ENCODE measurements at regions not wholly inside any gene's neighbourhood (a gene's known extent, or its start where the extent isn't known, plus 50 kb on each side); places are given as distances from the start of the nearest gene placed in this dataset.

DNA sequence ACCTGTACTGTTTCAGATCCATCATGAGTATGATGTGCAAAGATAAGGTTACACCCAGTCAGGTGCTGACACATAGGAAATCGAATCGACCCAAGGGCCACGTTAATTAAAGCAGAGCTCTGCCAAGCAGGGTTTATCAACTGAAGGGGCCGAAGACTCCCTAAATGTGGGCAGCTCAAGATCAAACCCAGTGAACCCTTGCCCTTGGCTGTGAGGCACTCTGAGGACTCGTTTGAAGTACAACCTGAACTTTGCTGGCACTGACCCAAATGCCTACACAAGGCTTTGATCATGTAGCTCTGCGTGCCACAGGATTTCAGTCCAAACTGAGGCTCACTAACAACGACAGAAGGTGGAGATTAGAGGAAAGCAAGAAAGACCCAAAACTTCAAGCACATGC lies 352.1 kb downstream of the MTX2 start:
- DNase-seq = no peak
- H3K4me3 ChIP-seq (ENCODE audit: control insufficient read depth in 1 of 7, extremely low read depth in 1 of 7, insufficient read depth in 4 of 7, low read depth in 2 of 7, low read length in 6 of 7) = no peak overlapping the region
- no peaks in the 10 kb centered on the region for H3K9me3 ChIP-seq (ENCODE audit: control extremely low read depth in 1 of 5, control insufficient read depth in 4 of 5, insufficient read depth in 2 of 5, low read depth in 1 of 5, low read length in 4 of 5)
- ChIA-PET POLR2A (no interaction called here), CTCF (interaction anchor here (1.1 kb wide), 1 partner anchor 478 kb away, joined by 3 read pairs; no protein-coding TSS in a partner anchor)
- WGBS (ENCODE audit: insufficient coverage) = 97% methylated on average over 7 of the region's 7 CpGs
- H3K4me1 ChIP-seq (ENCODE audit: control extremely low read depth in 1 of 4, control insufficient read depth in 4 of 4, insufficient read depth in 4 of 4, low read length in 3 of 4) = no peaks in the 10 kb centered on the region
- H3K27me3 ChIP-seq (replicated peaks in 2 of 5; ENCODE audit: control insufficient read depth in 4 of 5, insufficient read depth in 5 of 5, low read length in 4 of 5) = peaks cover 0 to 25% (median 2%) of the 10 kb centered on the region in 5 experiments
- H3K27ac ChIP-seq (ENCODE audit: insufficient read depth in 1 of 2, low read depth in 1 of 2, low read length in 2 of 2, poor library complexity in 1 of 2, severe bottlenecking in 2 of 2) = no peak overlapping the region
- no peaks in the 10 kb centered on the region for H3K36me3 ChIP-seq (ENCODE audit: control insufficient read depth in 4 of 4, insufficient read depth in 4 of 4, low read length in 3 of 4)

DNA sequence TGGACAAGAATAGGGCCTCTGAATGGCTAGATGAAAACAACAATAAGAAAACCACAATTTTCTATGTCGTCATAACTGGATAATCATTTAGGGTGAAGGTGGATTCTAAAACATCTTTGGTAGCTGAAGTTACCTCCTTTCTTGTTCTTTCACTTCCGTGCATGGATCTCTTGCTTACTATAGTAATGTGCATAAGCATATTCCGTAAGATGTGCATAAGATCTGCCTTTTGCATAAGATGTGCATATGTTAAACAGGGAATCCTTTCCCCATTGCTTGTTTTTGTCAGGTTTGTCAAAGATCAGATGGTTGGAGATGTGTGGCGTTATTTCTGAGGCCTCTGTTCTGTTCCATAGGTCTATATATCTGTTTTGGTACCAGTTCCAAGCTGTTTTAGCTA lies 353.6 kb downstream of the MTX2 start:
- H3K9me3 ChIP-seq (ENCODE audit: control extremely low read depth in 1 of 5, control insufficient read depth in 4 of 5, insufficient read depth in 2 of 5, low read depth in 1 of 5, low read length in 4 of 5) = no peaks in the 10 kb centered on the region
- no peaks in the 10 kb centered on the region for H3K4me1 ChIP-seq (ENCODE audit: control extremely low read depth in 1 of 4, control insufficient read depth in 4 of 4, insufficient read depth in 4 of 4, low read length in 3 of 4)
- no peaks in the 10 kb centered on the region for H3K36me3 ChIP-seq (ENCODE audit: control insufficient read depth in 4 of 4, insufficient read depth in 4 of 4, low read length in 3 of 4)
- 96% methylated on average over 4 of the region's 4 CpGs for WGBS (ENCODE audit: insufficient coverage)
- no peak for DNase-seq
- H3K27me3 ChIP-seq (replicated peaks in 2 of 5; ENCODE audit: control insufficient read depth in 4 of 5, insufficient read depth in 5 of 5, low read length in 4 of 5) = peaks cover 2 to 36% (median 10%) of the 10 kb centered on the region in 5 experiments
- no peak overlapping the region for H3K27ac ChIP-seq (ENCODE audit: insufficient read depth in 1 of 2, low read depth in 1 of 2, low read length in 2 of 2, poor library complexity in 1 of 2, severe bottlenecking in 2 of 2)
- CTCF ChIA-PET = interaction anchor here (1.4 kb wide), 1 partner anchor 12 kb away, joined by 5 read pairs; no protein-coding TSS in a partner anchor
- POLR2A ChIA-PET = no interaction called here
- H3K4me3 ChIP-seq (ENCODE audit: control insufficient read depth in 1 of 7, extremely low read depth in 1 of 7, insufficient read depth in 4 of 7, low read depth in 2 of 7, low read length in 6 of 7) = no peak overlapping the region

DNA sequence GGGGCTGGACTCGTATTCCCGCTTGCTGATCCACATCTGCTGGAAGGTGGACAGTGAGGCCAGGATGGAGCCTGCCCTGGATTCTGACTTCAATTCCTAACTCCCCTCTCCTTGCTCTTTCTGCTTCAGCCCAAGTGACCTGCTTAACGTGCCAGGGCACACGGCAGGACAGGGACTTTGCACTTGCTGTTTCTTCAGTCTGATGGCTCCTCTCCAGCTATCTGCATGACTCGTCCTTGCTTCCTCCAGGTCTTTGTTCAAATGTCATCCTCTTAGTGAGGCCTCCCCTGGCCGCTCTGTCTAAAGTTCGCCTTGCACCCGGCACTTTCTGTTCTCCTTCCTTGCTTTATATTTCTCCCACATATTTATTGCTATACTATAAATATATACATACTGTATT lies 357.6 kb downstream of the MTX2 start:
- DNase-seq = no peak
- H3K36me3 ChIP-seq (ENCODE audit: control insufficient read depth in 4 of 4, insufficient read depth in 4 of 4, low read length in 3 of 4) = no peaks in the 10 kb centered on the region
- ChIA-PET POLR2A (no interaction called here), CTCF (no interaction called here)
- peaks cover 8 to 55% (median 25%) of the 10 kb centered on the region in 5 experiments for H3K27me3 ChIP-seq (replicated peaks in 2 of 5; ENCODE audit: control insufficient read depth in 4 of 5, insufficient read depth in 5 of 5, low read length in 4 of 5)
- no peaks in the 10 kb centered on the region for H3K4me1 ChIP-seq (ENCODE audit: control extremely low read depth in 1 of 4, control insufficient read depth in 4 of 4, insufficient read depth in 4 of 4, low read length in 3 of 4)
- H3K27ac ChIP-seq (ENCODE audit: insufficient read depth in 1 of 2, low read depth in 1 of 2, low read length in 2 of 2, poor library complexity in 1 of 2, severe bottlenecking in 2 of 2) = no peak overlapping the region
- no peaks in the 10 kb centered on the region for H3K9me3 ChIP-seq (ENCODE audit: control extremely low read depth in 1 of 5, control insufficient read depth in 4 of 5, insufficient read depth in 2 of 5, low read depth in 1 of 5, low read length in 4 of 5)
- WGBS (ENCODE audit: insufficient coverage) = 100% methylated on average over 5 of the region's 8 CpGs
- no peak overlapping the region for H3K4me3 ChIP-seq (ENCODE audit: control insufficient read depth in 1 of 7, extremely low read depth in 1 of 7, insufficient read depth in 4 of 7, low read depth in 2 of 7, low read length in 6 of 7)

DNA sequence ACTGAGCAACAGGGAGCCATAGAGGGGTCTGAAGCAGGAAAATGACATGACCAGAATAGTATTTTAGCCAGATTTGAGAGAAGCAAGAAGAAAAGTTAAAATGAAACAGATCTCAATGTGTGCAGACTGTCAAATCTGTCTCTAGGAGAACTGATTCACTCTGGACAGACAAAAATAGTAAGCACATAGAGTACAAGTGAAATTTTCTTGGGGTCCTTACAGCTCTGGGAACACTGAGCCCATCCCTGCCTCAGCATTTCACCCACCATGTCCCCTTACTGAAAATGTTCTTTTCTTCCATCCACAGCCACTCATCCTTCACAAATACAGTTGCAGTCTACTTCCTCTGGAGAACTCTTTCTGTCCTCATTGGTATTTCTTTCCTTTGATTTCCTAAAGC lies 359.2 kb downstream of the MTX2 start:
- Histone ChIP-seq H3K27me3 (replicated peaks in 2 of 5; ENCODE audit: control insufficient read depth in 4 of 5, insufficient read depth in 5 of 5, low read length in 4 of 5) (peaks cover 11 to 67% (median 30%) of the 10 kb centered on the region in 5 experiments), H3K4me3 (ENCODE audit: control insufficient read depth in 1 of 7, extremely low read depth in 1 of 7, insufficient read depth in 4 of 7, low read depth in 2 of 7, low read length in 6 of 7) (no peak overlapping the region), H3K36me3 (ENCODE audit: control insufficient read depth in 4 of 4, insufficient read depth in 4 of 4, low read length in 3 of 4) (no peaks in the 10 kb centered on the region), H3K9me3 (ENCODE audit: control extremely low read depth in 1 of 5, control insufficient read depth in 4 of 5, insufficient read depth in 2 of 5, low read depth in 1 of 5, low read length in 4 of 5) (no peaks in the 10 kb centered on the region), H3K4me1 (ENCODE audit: control extremely low read depth in 1 of 4, control insufficient read depth in 4 of 4, insufficient read depth in 4 of 4, low read length in 3 of 4) (no peaks in the 10 kb centered on the region), H3K27ac (ENCODE audit: insufficient read depth in 1 of 2, low read depth in 1 of 2, low read length in 2 of 2, poor library complexity in 1 of 2, severe bottlenecking in 2 of 2) (no peak overlapping the region)
- no peak for DNase-seq
- ChIA-PET POLR2A (no interaction called here), CTCF (interaction anchor here (1.1 to 1.7 kb wide), 3 partner anchors 9 to 74 kb away, joined by 3 to 4 read pairs (median 3); no protein-coding TSS in a partner anchor)

DNA sequence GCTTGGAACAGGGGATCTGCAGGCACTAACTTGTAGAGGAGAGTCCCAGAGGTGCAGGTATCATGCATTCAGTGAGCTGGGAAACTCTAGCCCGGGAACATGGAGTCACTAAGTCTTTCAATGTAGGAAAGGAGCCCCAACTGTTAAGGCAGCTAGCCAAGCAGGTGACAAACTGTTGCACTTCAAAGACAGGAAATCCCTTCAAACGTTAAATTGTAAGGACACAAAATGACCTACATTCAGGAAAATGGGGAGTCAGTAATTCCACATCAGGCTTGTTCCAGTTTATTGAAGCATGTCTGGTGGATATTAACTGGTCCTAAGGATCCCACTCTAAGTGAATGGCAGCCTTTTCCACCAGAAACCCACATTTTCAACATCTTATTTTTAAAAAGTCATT lies 364.5 kb downstream of the MTX2 start:
- Histone ChIP-seq H3K27me3 (replicated peaks in 2 of 5; ENCODE audit: control insufficient read depth in 4 of 5, insufficient read depth in 5 of 5, low read length in 4 of 5) (peaks cover 17 to 87% (median 42%) of the 10 kb centered on the region in 5 experiments), H3K36me3 (ENCODE audit: control insufficient read depth in 4 of 4, insufficient read depth in 4 of 4, low read length in 3 of 4) (no peaks in the 10 kb centered on the region), H3K4me3 (ENCODE audit: control insufficient read depth in 1 of 7, extremely low read depth in 1 of 7, insufficient read depth in 4 of 7, low read depth in 2 of 7, low read length in 6 of 7) (no peak overlapping the region), H3K27ac (ENCODE audit: insufficient read depth in 1 of 2, low read depth in 1 of 2, low read length in 2 of 2, poor library complexity in 1 of 2, severe bottlenecking in 2 of 2) (no peak overlapping the region), H3K9me3 (ENCODE audit: control extremely low read depth in 1 of 5, control insufficient read depth in 4 of 5, insufficient read depth in 2 of 5, low read depth in 1 of 5, low read length in 4 of 5) (no peaks in the 10 kb centered on the region), H3K4me1 (ENCODE audit: control extremely low read depth in 1 of 4, control insufficient read depth in 4 of 4, insufficient read depth in 4 of 4, low read length in 3 of 4) (peaks cover 0 to 12% (median 9%) of the 10 kb centered on the region in 4 experiments)
- POLR2A ChIA-PET = interaction anchor here (0.7 kb wide), 1 partner anchor 17 kb away, joined by 3 read pairs; no protein-coding TSS in a partner anchor
- CTCF ChIA-PET = interaction anchor here (1.1 to 7.1 kb wide), 3 partner anchors 11 to 516 kb away, joined by 3 to 74 read pairs (median 5); no protein-coding TSS in a partner anchor
- WGBS (ENCODE audit: insufficient coverage) = 36% methylated on average over 2 of the region's 2 CpGs
- no peak for DNase-seq

DNA sequence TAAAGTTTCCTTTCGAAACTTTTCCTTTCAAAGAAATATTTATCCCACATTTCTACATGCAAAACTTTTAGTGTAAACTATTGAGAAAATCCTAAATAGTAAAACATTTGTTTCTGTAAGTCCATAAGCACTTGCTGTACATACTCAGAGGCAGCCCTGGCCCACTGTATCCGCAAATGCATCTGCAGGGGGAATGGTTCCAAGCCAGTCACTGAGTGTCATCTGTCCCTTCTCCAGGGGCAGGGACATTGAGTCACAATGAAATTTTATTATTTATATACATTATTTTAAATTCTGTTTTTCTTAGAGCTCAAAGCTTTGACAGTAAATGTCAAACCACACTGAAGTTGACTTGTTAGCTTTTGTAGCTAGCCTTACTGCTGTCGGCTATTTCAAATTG lies 367.2 kb downstream of the MTX2 start:
- no peaks in the 10 kb centered on the region for H3K9me3 ChIP-seq (ENCODE audit: control extremely low read depth in 1 of 5, control insufficient read depth in 4 of 5, insufficient read depth in 2 of 5, low read depth in 1 of 5, low read length in 4 of 5)
- POLR2A ChIA-PET = no interaction called here
- H3K27ac ChIP-seq (ENCODE audit: insufficient read depth in 1 of 2, low read depth in 1 of 2, low read length in 2 of 2, poor library complexity in 1 of 2, severe bottlenecking in 2 of 2) = no peak overlapping the region
- 83% methylated on average over 1 of the region's 3 CpGs for WGBS (ENCODE audit: insufficient coverage)
- peak in 2 of 3 donors; percentile 14 to 20 for DNase-seq
- H3K4me3 ChIP-seq (ENCODE audit: control insufficient read depth in 1 of 7, extremely low read depth in 1 of 7, insufficient read depth in 4 of 7, low read depth in 2 of 7, low read length in 6 of 7) = no peak overlapping the region
- peaks cover 28 to 91% (median 50%) of the 10 kb centered on the region in 5 experiments for H3K27me3 ChIP-seq (replicated peaks in 2 of 5; ENCODE audit: control insufficient read depth in 4 of 5, insufficient read depth in 5 of 5, low read length in 4 of 5)
- CTCF ChIA-PET = interaction anchor here (1.1 to 7.1 kb wide), 15 partner anchors 13 to 532 kb away, joined by 3 to 74 read pairs (median 4); no protein-coding TSS in a partner anchor
- H3K36me3 ChIP-seq (ENCODE audit: control insufficient read depth in 4 of 4, insufficient read depth in 4 of 4, low read length in 3 of 4) = no peaks in the 10 kb centered on the region
- peaks cover 0 to 12% (median 9%) of the 10 kb centered on the region in 4 experiments for H3K4me1 ChIP-seq (ENCODE audit: control extremely low read depth in 1 of 4, control insufficient read depth in 4 of 4, insufficient read depth in 4 of 4, low read length in 3 of 4)

DNA sequence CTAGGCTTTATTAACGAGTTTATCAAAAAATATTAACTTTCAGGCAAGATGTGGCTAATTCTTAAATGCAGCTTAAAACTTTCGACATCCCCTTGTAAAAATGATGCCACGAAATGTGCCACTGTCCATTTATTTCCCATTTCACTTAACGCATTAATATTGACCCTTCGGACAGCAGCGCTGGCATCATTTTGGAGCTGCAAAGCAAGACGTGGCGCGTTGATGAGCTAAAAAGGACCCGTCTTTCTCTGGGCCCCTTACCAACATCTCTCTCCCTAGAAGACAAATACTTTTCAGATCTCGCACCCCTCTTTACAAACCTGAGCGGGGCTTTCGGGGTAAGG lies 367.9 kb downstream of the MTX2 start:
- Histone ChIP-seq H3K27me3 (replicated peaks in 2 of 5; ENCODE audit: control insufficient read depth in 4 of 5, insufficient read depth in 5 of 5, low read length in 4 of 5) (peaks cover 32 to 93% (median 50%) of the 10 kb centered on the region in 5 experiments), H3K9me3 (ENCODE audit: control extremely low read depth in 1 of 5, control insufficient read depth in 4 of 5, insufficient read depth in 2 of 5, low read depth in 1 of 5, low read length in 4 of 5) (no peaks in the 10 kb centered on the region), H3K36me3 (ENCODE audit: control insufficient read depth in 4 of 4, insufficient read depth in 4 of 4, low read length in 3 of 4) (no peaks in the 10 kb centered on the region), H3K27ac (ENCODE audit: insufficient read depth in 1 of 2, low read depth in 1 of 2, low read length in 2 of 2, poor library complexity in 1 of 2, severe bottlenecking in 2 of 2) (no peak overlapping the region), H3K4me1 (ENCODE audit: control extremely low read depth in 1 of 4, control insufficient read depth in 4 of 4, insufficient read depth in 4 of 4, low read length in 3 of 4) (peaks cover 0 to 12% (median 9%) of the 10 kb centered on the region in 4 experiments), H3K4me3 (ENCODE audit: control insufficient read depth in 1 of 7, extremely low read depth in 1 of 7, insufficient read depth in 4 of 7, low read depth in 2 of 7, low read length in 6 of 7) (peak overlapping the region in 2 of 7 experiments; percentile 65 to 68)
- POLR2A ChIA-PET = no interaction called here
- CTCF ChIA-PET = interaction anchor here (0.8 to 7.1 kb wide), 18 partner anchors 9 to 533 kb away, joined by 3 to 74 read pairs (median 4); no protein-coding TSS in a partner anchor
- WGBS (ENCODE audit: insufficient coverage) = 17% methylated on average over 8 of the region's 13 CpGs
- peak in 1 of 3 donors; percentile 28 for DNase-seq
